Stimulated activated CD4-positive, alpha-beta T cell treated with anti-CD3 and anti-CD28 coated beads, Interleukin-4, amount 100 ng/mL, for 24 hours (primary cell): ENCODE measurements at regions not wholly inside any gene's neighbourhood (a gene's known extent, or its start where the extent isn't known, plus 50 kb on each side); places are given as distances from the start of the nearest gene placed in this dataset.
"Not testable (repeated sequence)": the region's sequence is repeated elsewhere in the genome, so short reads cannot be mapped to it uniquely, and the experiment has no call there.

Source experiments
- DNase-seq: peaks from one replicate; pipeline ENCODE4 v3.0.0-alpha.2; 2020

DNA sequence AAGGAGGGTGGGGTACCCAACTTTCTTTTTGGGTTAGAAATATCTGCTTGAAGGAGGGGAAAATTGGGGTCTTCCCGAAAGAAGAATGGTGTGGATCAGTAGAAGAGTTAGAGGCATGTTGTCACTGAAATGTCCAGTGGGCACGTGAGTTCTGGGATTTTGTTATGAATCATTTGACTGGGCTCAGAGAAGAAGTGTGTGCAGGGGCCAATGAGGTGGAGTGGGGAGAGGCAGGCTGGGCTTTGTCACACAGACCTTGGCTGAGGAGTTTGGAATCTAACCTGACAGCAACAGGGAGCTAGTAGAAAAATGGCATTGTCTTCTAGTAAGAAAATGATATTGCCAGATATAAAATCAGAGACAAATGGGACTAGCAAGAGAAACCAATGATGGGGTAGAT, 436.8 kb downstream of the MFSD1 start:
- no peak for DNase-seq

DNA sequence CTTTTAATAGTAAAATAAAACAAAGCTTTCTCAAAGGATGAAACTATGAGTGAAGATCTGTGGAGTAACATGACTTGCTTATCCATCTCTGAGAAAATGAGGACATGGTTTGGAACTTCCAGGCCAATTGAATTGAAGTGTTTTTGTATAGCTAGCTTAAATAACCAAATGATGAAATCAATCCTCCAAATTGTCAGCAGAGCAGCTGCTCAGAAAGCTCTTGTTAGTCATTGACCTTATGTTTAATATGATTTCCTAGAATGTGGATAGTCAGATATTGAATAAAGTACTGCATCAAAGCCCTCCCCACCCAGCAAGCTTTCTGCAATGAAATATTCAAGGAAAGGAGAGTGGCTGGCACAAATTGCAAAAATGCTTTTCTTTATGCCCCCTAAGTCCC, 437.2 kb downstream of the MFSD1 start:
- no peak for DNase-seq

DNA sequence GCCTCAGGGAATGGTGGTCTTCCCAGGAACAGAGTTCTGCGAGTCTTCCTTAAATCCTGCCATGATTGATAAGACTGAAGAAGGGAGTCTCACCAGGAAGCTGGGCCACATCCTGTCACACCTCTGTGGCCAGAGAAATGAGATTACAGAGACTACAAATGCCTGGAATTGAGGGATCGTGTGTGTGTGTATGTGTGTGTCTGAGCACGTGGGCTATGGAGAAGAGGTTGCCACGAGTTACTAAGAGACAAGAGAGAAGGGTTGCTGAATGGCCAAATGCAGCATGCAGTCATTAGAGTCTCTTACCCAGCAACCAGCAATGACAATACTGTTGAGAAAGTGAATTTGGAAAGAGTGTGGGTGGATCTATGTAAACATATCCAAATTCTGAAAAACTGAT, 443.1 kb downstream of the MFSD1 start:
- DNase-seq = no peak

DNA sequence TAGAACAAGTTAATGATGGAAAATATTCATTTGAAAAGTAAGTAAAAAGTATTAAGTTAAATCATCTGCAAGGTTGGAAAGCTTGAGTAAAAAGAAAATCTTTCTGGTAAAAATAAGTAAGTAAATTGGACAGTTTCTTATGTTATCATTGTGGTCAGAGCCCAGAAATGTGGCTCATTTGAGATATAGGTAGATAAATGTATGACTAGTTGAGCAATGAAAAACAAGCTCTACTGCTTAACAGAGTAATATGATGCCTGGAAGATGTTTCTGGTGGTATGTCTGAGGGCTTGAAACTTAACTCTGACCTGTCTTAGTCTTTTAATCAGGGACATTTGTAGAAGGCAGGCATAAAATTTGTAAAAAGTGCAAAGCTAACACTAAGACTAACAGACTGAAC, 444.0 kb downstream of the MFSD1 start:
- no peak for DNase-seq

DNA sequence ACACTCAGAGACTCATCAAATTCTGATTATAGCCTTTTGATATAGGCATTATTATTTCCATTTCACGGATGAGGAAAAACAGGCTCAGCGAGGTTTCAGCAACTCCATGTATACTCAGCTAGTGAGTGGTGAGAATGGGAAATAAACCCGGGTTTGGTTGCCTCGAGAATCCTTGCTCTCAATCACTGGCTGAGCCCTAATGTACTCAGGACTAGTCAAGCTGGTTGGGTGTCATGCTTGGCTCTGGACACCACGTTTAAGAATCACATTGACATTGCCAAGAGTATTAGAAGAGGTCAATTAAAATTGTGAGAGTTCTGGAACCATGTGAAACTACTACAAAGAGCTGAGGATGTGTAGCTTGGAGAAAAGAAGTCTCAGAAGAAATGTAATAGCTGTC, 444.5 kb downstream of the MFSD1 start:
- DNase-seq = no peak

DNA sequence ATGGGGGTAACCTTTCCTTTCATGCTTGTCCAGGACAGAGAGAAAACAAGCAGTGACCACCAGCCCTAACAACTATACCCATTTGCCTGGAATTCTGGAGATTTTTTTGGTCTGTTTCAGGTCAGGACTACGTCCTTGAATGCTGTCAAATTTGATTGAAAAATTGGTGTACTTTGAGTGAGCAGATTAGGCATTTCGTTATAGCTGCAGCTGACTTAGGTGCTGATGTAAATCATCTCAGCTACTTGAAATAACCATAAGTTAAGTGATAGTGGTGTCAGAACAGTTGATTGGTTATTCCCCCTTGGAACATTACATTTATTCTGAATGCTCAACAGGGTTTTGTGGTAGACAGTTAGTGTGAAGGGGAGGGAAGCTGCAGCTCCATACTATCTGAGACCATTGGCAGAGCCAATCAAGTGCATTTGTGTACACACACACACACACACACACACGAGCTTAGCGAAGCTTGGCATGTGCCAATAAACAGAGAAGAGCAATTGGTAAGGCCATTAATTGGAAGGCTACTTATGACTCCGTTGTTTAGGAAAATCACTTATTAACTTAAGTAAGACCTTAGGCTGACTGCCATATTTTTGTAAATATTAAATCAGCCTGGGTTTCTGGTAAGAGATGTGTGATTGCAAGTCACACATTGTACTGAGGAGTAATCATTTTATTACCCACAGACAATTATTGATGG, 447.8 kb downstream of the MFSD1 start:
- no peak for DNase-seq

DNA sequence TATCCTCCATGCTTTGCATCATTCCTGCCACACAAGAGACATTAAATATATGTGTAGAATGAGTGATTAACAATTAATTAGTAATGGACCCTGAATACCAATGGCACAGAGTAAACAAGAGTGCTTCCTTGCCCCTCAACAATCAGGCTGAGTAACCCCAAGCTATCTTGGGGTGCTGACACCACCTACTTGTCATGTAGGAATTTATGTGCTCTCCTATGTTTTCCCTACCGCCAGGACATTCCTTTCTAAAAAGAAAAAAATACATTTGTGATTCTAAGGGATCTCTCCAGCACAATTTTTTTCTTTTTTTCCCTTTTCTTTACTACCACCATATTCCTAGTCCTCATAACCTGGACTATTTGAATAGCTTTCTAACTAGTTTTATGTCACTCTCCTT, 449.1 kb downstream of the MFSD1 start:
- DNase-seq = no peak

DNA sequence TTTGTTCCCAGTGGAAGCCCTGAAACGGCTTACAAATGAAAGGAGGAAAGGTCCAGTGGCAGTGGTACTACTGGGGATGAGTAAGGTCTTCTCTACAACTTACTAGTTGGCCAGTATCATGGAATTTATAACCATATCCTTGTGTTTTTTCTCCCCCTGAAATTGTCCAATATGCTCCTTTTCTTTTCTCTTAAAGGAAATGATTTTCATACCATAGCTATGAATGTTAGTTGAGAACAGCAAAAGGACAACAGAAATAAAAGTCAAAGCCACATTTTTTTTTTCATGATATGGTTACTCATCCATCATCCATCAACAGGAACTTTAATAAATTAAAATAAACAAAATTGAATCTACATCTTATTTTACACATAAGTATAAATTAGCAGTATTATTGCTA, 450.4 kb downstream of the MFSD1 start:
- DNase-seq = no peak

DNA sequence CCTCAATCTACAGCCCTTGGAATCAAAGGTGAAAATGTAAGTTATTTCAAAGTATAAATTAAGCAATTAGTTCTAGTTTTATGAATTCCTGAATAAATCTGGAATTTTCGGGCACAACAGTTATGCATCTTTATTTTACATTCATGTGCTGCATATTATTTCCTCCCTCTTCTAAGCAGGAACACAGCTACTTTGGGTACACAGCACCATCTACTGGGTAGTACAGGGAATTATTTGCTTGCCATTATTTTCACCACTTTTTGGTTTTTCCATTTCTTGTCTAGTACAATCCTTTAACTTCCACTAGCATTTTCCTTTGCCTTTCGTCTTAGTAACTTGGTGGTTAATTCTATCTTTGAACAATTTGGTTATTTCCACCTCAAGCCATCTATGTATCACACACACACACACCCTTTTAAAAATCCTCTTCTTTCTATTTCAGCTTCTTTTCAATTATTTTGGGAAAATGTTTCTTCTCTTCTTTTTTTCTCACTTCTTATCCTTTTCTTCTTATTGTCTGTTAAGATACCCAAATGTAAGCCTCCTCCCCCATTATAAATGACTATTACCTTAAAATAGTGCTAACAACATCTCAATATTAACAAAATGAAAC, 451.0 kb downstream of the MFSD1 start:
- no peak for DNase-seq

DNA sequence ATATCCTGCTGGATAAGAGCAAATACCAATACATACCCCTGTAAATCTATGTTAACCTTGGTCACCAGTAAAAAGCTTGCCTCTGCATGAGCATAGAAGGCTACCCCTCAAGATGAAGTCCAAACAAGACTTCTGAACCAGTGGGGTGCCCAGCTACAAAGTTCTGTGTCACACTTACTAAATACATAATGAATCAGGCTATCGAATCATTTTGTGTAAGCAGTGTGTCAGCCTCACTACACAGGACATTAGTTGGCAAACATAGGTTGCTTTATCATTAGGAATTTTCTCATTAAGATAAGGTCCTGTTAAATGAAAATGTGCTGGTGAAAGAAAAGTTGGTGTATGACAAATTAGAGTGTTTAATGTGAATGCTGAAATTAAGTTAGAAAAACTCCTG, 452.0 kb downstream of the MFSD1 start:
- no peak for DNase-seq

DNA sequence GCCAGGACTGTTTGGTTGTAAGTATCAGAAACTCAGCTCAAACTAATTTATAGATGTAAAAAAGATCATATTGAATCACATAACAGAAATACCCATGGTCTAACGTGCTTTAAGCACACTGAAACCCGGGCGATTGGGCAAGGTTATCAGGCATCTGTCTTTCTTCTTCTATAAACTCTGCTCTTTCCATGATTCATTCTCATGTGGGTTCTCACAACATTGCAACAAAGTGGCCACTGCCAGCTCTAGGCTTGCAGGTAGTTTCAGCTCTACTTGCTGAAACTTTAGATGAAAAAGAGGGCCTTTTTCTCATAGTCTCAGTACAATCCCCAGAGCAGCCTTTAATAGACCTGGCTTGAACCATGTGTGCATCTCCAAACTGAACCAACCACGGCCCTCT, 456.1 kb downstream of the MFSD1 start:
- DNase-seq = no peak

DNA sequence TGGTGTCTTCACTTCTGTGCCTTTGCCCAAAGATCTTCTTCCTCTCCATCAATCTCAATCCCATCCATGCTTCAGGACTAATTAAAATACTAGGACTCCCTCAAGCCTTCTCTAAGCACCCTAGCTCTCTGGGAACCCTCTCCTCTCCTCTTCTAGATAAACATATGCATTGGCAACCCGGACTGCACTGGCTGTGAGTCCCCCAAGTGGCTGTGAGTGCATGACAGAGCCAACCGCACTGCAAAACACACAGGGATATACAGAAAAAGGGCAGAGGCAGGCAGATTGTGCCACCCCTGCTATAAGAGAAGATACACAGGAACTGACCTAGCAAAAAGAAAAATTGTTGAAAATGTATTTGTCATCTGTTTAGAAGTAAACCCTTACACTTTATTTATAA, 457.1 kb downstream of the MFSD1 start:
- DNase-seq = no peak

DNA sequence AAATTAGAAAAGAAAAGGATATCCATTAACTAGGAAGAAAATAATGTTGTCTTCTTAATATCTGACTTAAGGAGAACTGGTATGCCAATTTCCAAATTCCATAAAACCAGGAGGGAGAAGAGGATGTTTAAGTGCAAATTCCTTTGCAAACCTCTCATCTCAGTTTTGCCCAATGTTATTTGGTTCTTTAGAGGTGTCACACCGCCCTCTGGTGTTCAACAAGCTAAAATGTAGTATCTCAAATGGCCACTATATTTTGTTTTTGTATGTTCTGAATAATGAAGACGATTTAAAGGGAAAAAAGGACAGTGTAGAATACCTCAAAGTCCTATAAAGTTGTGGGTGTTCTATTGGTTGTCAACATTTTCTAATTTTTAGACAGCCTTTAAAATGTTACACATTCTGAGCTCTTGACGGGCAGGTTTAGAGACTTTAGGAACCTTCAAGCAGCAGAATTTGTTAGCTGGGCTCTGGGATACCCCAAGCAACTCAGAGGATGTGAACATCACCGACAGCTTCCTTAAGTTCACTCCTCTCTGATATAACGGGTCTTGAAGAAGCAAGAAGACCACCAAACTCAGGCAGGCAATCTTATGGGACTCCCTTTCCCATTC, 458.3 kb downstream of the MFSD1 start:
- peak; percentile 29 for DNase-seq

DNA sequence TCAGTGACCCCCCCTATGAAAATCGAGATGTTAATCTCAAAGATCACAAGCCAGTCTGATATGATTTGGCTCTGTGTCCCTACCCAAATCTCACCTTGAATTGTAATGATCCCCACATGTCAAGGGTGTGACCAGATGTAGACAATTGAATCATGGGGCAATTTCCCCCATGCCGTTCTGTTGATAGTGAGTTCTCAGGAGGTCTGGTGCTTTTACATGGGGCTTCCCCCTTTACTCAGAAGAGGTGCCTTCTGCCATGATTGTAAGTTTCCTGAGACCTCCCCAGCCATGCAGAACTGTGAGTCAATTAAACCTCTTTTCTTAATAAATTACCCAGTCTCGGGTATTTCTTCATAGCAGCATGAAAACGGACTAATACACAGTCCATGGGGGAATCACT, 459.5 kb downstream of the MFSD1 start:
- DNase-seq = not testable (repeated sequence)

DNA sequence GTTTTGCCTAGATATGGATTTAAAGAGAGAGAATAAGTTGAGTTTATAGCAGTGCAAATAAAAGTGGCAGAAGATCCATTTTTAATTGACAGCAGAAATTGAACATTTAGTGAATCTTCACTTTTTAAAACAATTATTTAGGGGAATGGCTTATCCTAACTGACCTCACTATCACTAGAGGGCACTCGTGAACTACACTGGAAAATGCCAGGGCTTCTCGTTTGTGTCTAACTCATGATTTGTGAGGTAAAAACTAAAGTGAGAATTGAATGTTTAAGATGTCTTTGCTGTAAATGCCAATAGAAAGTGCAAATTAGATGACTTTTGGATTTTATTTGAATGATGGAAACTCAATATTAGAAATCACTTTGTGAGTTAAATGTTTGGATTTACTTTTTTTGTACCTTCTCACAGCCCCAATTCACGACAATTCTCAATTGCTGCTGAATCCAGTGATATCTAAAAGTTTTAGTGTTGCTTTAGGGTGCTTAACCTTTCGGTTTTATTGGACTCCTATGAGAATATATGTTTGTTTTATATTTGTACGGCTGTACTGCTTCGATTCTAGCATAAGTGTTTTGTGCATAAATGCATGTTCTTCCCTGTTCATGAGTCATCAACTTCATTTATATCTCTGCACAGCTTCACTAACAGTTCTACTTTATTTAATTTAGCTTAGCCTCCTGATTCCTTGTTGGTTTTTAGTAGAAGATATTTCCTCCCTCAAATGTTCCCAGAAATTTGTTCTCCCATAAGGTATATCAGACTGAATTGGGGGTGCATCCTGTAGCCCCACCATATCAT, 462.1 kb downstream of the MFSD1 start:
- no peak for DNase-seq

DNA sequence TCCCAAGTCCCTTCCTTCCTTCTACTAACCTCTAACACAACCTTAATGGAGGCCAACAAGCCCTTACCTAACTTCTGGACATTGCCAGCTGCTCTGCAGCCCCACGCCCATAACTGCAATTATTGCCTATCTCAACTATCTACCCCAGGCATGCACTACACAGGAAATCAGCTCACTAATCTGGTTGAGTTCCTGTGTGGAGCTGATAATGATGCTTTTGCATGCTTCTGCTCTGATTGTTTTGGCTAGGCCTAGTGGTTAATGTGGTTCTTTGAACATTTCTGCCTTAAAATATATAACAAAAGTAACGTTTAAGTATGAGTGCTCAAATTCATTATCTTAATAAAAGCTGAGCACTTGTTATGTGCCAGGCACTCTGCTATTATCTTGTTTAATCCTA, 463.9 kb downstream of the MFSD1 start:
- DNase-seq = no peak

DNA sequence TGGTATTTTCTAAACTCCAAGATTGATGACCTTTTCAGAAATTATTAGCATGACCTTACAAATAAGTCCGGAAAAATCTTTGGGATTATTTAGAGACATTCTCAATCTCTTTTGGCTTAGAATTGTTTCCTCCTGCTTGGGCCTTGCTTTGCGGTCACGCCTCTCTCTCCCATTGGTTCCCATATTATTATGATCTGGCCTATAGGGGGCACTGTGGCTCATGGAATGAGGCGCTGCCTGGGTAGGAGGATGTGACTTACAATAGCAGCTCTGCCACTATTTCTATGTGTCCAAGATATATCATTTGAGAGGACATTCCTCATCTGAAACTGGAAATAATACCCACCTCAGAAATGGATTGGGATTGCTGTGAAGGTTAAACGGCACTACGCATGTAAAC, 464.9 kb downstream of the MFSD1 start:
- no peak for DNase-seq

DNA sequence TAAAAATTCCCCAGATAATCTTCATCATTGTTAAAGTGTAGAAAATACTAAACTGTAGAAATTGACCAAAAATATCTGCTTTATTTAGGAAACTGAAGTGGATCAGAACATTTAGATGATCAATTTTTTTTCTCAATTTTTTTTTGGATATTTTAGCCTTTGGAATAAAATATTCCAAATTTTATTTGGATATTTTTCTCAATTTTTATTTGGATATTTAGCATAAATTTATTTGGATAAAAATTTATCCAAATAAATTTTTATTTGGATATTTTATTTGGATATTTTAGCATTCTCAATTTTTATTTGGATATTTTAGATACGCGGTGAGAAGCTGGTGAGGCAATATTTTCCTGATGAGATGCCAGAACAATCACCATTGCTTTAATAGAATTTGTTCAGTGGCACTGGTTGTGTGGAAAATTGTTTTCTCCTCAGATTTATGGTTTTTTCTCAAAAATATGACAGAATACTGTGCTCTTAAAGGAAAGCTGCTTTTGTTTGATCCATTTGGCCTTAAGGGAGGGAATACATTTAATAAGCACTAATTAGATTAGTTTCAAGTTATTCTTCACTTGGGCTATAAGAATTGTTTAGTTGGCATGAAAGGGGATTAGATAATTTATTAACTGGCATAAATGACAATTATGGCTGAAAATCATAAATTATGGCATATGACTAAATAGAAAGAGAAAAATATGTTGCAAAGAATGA, 470.1 kb downstream of the MFSD1 start:
- no peak for DNase-seq

DNA sequence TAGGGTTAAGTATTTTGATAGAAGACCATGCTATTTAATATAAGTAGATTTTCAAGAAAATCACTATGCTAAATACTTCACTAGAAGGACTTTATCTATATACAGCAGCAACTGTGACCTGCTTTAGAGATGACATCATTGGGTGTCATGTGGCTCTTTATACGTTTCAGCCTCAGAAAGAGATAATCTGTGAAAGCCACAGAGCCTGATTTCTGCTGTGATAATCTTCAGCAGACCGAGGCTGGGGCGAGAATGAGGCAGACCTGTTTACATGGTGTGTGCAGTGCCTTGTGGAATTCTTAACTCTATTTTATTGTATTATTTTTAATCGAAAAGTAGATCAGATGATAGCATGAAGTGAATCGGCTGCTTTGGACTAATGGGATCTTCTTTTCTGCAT, 471.2 kb downstream of the MFSD1 start:
- DNase-seq = no peak

DNA sequence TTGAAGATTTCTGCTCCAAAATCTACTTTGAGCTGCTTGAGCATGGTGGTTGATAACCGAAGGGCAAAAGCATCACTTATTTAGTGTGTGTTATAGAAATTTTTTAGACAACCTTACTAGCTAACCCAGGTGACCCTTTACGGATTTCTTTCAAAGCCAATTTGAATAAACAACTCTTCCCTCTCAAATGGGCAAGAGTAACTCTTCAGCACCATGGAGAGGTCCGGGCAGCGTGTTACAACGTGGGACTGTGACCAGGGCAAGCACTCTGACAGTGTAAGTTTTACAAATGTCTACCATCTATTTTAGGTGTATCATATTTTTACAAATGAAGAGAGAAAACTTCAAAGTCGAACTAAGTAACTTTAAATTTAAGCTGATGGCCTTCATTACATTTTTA, 471.8 kb downstream of the MFSD1 start:
- DNase-seq = no peak

DNA sequence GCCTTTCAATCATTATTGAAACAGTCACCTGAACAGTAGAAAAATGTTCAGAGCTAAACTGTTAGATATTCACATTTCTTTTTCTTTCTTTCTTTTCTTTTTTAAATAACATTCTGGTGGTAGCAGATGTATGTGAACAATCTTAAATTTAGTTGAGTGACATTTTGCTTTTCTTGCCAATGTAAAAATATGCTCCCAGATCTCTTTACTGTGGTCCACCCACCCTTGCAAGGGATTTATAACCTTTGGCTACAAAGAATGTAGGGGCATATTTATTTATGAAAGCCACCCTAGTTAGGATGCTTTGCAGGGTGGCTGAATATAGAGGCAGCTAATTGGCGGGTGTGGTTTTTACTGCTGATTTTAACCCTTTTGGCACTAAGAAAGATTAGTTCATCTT, 473.9 kb downstream of the MFSD1 start:
- no peak for DNase-seq

DNA sequence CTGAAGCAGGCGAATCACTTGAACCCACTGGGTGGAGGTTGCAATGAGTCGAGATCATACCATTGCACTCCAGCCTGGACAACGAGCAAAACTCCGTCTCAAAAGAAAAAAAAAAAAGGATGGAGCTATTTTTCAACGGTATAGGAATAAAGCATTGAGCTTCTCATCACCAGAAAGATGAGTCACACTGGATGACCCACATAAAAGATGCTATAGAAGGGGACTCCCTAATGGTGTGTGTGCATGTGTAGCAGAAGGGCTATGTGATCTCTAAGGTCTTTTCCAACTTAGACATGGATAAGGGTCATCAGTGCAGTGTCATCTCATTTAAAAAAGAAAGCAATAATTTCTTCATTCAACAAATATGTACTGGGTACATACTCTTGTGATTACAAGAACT, 476.0 kb downstream of the MFSD1 start:
- no peak for DNase-seq
